NT2/D1 (cell line): ENCODE measurements at regions not wholly inside any gene's neighbourhood (a gene's known extent, or its start where the extent isn't known, plus 50 kb on each side); places are given as distances from the start of the nearest gene placed in this dataset.
"Not testable (repeated sequence)": the region's sequence is repeated elsewhere in the genome, so short reads cannot be mapped to it uniquely, and the experiment has no call there.

Experiments used
- YY1 ChIP-seq: IDR thresholded peaks from 2 replicates; pipeline ENCODE4 v1.6.1; 2011; ENCODE audit not compliant: insufficient read length, insufficient read depth
- ZNF274 ChIP-seq: IDR thresholded peaks from 2 replicates; pipeline ENCODE4 v1.6.1; 2011; ENCODE audit warnings: mild to moderate bottlenecking, low read depth, low read length

- not testable (repeated sequence) for TF ChIP-seq ZNF274, YY1
Observed at GRCh38 chr2:87262184-87262702, 240.6 kb upstream of the PLGLB1 start.
